GM12875 (cell line): ENCODE measurements at regions not wholly inside any gene's neighbourhood (a gene's known extent, or its start where the extent isn't known, plus 50 kb on each side); places are given as distances from the start of the nearest gene placed in this dataset.

Experiments used
- H3K4me3 ChIP-seq: one replicate; pipeline ENCODE4 v1.5.1; 2011; ENCODE audit warnings: low read depth, low read length, control low read depth
- TF ChIP-seq, protein P1 (sequence below): IDR thresholded peaks from 2 replicates; pipeline ENCODE4 v1.5.1; 2011; ENCODE audit warnings: low read depth, mild to moderate bottlenecking, control low read depth, inconsistent platforms, low read length, moderate library complexity, borderline replicate concordance; ENCODE audit not compliant: insufficient read depth

- TF ChIP-seq, protein P1, sequence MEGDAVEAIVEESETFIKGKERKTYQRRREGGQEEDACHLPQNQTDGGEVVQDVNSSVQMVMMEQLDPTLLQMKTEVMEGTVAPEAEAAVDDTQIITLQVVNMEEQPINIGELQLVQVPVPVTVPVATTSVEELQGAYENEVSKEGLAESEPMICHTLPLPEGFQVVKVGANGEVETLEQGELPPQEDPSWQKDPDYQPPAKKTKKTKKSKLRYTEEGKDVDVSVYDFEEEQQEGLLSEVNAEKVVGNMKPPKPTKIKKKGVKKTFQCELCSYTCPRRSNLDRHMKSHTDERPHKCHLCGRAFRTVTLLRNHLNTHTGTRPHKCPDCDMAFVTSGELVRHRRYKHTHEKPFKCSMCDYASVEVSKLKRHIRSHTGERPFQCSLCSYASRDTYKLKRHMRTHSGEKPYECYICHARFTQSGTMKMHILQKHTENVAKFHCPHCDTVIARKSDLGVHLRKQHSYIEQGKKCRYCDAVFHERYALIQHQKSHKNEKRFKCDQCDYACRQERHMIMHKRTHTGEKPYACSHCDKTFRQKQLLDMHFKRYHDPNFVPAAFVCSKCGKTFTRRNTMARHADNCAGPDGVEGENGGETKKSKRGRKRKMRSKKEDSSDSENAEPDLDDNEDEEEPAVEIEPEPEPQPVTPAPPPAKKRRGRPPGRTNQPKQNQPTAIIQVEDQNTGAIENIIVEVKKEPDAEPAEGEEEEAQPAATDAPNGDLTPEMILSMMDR: no peak
- H3K4me3 ChIP-seq: no peak overlapping the region
Measured at GRCh38 chr2:185428000-185428399, 310.6 kb upstream of the FSIP2 start.

DNA sequence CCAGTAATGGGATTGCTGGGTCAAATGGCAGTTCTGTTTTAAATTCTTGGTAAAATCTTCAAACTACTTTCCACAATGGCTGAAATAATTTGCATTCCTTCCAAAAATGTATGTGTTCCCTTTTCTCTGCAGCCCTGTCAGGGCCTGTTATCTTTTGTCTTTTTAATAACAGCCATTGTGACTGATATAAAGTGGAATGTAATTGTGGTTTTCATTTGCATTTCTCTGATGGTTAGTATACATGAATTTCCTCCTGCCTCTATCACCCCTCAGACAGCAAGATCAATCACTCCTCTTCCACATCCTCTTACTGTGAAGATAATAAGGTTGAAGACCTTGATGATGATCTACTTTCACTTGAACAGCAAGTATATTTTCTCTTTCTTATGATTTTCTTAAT lies 304.8 kb upstream of the FSIP2 start:
- H3K4me3 ChIP-seq: no peak overlapping the region
- TF ChIP-seq, protein P1: no peak

DNA sequence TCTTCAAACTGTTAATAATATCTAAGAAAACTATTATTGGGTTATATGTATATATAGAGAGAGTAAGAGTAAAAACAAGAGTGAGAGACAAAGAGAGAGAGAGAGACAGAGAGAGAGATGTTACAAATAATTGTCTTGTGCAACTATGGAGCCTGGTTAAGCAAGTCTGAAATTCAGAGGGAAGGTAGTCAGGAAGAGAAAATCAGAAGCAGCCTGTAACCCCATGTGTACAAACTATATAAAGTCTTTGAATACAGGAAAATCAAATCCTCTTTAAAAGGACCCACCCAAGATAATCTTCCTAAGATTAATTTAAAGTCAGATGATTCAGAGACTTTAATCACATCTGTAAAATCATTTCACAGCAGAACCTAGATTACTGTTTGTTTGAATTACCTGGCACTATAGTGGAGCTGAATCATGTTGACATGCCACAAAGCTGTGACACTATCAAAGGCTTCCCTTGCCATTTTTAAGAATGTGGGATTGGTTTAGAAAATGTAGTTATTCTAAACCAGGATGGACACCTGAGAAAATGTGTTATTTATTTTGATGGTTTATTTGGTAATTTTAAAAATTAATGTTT lies 301.7 kb upstream of the FSIP2 start:
- TF ChIP-seq, protein P1: no peak
- H3K4me3 ChIP-seq: no peak overlapping the region

DNA sequence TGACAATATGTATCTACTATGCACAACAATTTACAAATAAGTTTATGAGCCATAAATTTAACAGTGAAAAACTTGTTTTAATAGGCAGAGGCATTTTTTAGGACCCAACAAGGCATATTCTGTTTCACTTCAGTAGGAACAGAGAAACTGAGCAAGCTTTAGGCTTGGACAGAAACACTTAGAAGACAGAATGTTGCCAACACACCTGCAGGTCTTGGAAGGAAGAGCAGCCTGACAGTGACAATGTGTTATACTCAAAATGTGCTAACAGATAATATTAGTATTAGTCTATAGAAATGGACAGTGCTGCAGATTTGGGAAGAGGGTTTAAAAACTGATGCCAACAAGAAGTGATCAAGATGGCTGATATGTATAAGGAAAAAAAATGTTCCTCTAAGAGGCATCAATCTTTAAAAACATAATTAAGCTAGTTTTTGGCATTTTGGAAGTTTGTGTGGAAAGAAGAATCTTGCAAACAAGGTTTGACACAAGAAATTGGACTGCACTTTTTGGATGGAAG lies 297.1 kb upstream of the FSIP2 start:
- TF ChIP-seq, protein P1: no peak

DNA sequence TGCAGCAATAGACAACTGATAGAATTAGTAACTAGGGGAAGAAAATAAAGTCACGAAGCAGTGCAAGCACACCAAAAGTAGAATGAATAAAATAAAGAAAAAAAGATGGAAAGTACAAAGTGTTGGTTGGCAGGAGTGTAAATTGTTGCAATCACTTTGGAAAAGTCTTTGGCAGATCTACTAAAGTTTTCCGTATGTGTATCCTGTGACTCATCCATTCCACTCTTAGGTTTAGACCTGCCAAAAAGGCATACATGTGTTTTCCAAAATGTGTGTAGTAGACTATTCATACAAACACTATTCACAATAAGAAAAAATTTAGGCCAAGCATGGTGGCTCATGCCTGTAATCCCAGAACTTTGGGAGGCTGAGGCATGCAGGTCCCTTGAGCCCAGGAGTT lies 282.1 kb upstream of the FSIP2 start:
- TF ChIP-seq, protein P1: no peak
- H3K4me3 ChIP-seq: no peak overlapping the region

More for the DNA sequence above, 297.1 kb upstream of the FSIP2 start:
- no peak overlapping the region for H3K4me3 ChIP-seq

- no peak overlapping the region for H3K4me3 ChIP-seq
- TF ChIP-seq, protein P1: no peak
Measured at GRCh38 chr2:185463481-185463880, 275.1 kb upstream of the FSIP2 start.

GRCh38 chr2:185466915-185467314 lies 271.7 kb upstream of the FSIP2 start:
- TF ChIP-seq, protein P1: no peak

More at GRCh38 chr2:185466915-185467314, 271.7 kb upstream of the FSIP2 start:
- H3K4me3 ChIP-seq: no peak overlapping the region
